ENCODE measurements at regions not wholly inside any gene's neighbourhood (a gene's known extent, or its start where the extent isn't known, plus 50 kb on each side); places are given as distances from the start of the nearest gene placed in this dataset.

- TF ChIP-seq CTCF (IDR thresholded peaks at IDR 0.05 in 4 of 5, conservative IDR thresholded peaks at IDR 0.05 in 1 of 5): no peak
- TF ChIP-seq POLR2A (IDR thresholded peaks at IDR 0.05): no peak
Observed at GRCh38 chr2:111626865-111627163, 257.2 kb downstream of the ANAPC1 start.
